GM23338 (cell line): ENCODE measurements at regions not wholly inside any gene's neighbourhood (a gene's known extent, or its start where the extent isn't known, plus 50 kb on each side); places are given as distances from the start of the nearest gene placed in this dataset.

ENCODE experiments used
- JUNB ChIP-seq: IDR thresholded peaks from one replicate; pipeline ENCODE4 v1.6.1; 2016; ENCODE audit warnings: antibody characterized with exemption; ENCODE audit not compliant: unreplicated experiment
- TF ChIP-seq, protein P1 (sequence below), 2 experiments: fragments of 200-600 bp in 1 of 2; sonication (generic) in 1 of 2; conservative IDR thresholded peaks; 2 replicates each; pipeline versions ENCODE4 v1.5.1 to v1.6.1; 2016 to 2017; ENCODE audit warnings: antibody characterized with exemption in 2 of 2, low read depth in 2 of 2, mild to moderate bottlenecking in 2 of 2, moderate library complexity in 1 of 2

DNA sequence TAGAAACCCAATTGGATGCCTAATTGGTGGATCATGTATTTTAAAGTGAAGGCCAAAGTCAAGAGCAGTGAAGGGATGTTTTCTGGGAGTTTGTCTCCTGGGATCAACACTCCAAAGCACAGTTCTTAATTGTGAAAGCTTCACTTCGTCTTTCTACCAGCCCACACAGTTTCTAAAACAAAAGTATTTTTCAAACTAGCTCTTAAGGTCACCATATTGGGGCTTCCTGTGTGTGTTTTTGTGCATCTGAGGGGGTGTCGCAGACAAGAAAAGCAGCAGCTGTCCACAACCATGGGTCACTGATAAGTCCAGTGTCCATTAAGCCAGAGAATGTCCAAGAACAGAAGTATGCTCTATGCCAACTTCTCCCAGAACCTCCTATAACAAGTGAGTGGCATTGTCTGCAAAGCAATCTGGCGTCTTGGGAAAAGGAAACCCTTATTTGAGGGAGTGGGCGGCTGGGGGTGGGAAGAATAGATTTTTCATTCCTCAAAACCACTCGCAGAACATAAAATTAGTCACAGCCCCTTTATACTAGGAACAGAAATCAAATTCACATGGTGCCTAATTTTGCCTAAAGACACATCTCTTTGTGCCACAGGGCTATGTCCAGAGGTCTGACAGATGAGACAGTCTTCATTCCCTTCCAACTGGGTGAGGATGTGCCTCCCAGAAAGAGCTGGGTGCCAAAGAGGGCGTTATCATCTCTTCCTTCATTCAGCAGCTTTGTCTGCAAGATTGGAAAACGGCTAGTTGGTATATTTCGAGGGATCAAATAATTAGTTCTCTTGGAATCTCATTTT, 610.4 kb downstream of the BCOR start:
- TF ChIP-seq, protein P1, sequence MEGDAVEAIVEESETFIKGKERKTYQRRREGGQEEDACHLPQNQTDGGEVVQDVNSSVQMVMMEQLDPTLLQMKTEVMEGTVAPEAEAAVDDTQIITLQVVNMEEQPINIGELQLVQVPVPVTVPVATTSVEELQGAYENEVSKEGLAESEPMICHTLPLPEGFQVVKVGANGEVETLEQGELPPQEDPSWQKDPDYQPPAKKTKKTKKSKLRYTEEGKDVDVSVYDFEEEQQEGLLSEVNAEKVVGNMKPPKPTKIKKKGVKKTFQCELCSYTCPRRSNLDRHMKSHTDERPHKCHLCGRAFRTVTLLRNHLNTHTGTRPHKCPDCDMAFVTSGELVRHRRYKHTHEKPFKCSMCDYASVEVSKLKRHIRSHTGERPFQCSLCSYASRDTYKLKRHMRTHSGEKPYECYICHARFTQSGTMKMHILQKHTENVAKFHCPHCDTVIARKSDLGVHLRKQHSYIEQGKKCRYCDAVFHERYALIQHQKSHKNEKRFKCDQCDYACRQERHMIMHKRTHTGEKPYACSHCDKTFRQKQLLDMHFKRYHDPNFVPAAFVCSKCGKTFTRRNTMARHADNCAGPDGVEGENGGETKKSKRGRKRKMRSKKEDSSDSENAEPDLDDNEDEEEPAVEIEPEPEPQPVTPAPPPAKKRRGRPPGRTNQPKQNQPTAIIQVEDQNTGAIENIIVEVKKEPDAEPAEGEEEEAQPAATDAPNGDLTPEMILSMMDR (conservative IDR thresholded peaks at IDR 0.05; ENCODE audit: low read depth in 2 of 2) = no peak
- no peak for TF ChIP-seq JUNB
